ENCODE measurements at regions not wholly inside any gene's neighbourhood (a gene's known extent, or its start where the extent isn't known, plus 50 kb on each side); places are given as distances from the start of the nearest gene placed in this dataset.

GRCh38 chr12:86929962-86930361 lies 673.8 kb upstream of the MGAT4C start:
- TF ChIP-seq TAF1 (IDR thresholded peaks at IDR 0.05; ENCODE audit: low read depth) (no peak), RAD21 (conservative IDR thresholded peaks at IDR 0.05) (no peak)
- no peak overlapping the region for H3K27ac ChIP-seq (ENCODE audit: low read length)
- H3K36me3 ChIP-seq (ENCODE audit: insufficient read depth, low read length), result no peaks in the 10 kb centered on the region
- no peak overlapping the region for H2AFZ ChIP-seq (ENCODE audit: low read depth, low read length)
- H3F3A ChIP-seq (ENCODE audit: insufficient read depth, low read length, poor library complexity, severe bottlenecking), result no peaks in the 10 kb centered on the region
- H3K9me3 ChIP-seq (ENCODE audit: low read length), result no peaks in the 10 kb centered on the region
- no peaks in the 10 kb centered on the region for H4K20me1 ChIP-seq (ENCODE audit: insufficient read depth)
- no peak overlapping the region for H3K4me2 ChIP-seq (ENCODE audit: low read length)
- no peaks in the 10 kb centered on the region for H3K9me2 ChIP-seq (ENCODE audit: insufficient read depth, low read length)
- H3K9ac ChIP-seq (ENCODE audit: low read length), result no peak overlapping the region
- no peaks in the 10 kb centered on the region for H3K27me3 ChIP-seq (ENCODE audit: insufficient read depth, low read depth, low read length)
- no peak overlapping the region for H3K4me3 ChIP-seq (ENCODE audit: low read length)
- no peaks in the 10 kb centered on the region for H3K79me2 ChIP-seq (replicated peaks; ENCODE audit: insufficient read depth, low read length)

GRCh38 chr12:86917121-86917520 lies 660.9 kb upstream of the MGAT4C start:
- H3K79me2 ChIP-seq (replicated peaks; ENCODE audit: insufficient read depth, low read length), result no peaks in the 10 kb centered on the region
- H4K20me1 ChIP-seq (ENCODE audit: insufficient read depth), result no peaks in the 10 kb centered on the region
- no peaks in the 10 kb centered on the region for H3K27me3 ChIP-seq (ENCODE audit: insufficient read depth, low read depth, low read length)
- no peaks in the 10 kb centered on the region for H3F3A ChIP-seq (ENCODE audit: insufficient read depth, low read length, poor library complexity, severe bottlenecking)
- H3K27ac ChIP-seq (ENCODE audit: low read length), result no peak overlapping the region
- H2AFZ ChIP-seq (ENCODE audit: low read depth, low read length), result no peak overlapping the region
- no peaks in the 10 kb centered on the region for H3K9me2 ChIP-seq (ENCODE audit: insufficient read depth, low read length)
- H3K4me2 ChIP-seq (ENCODE audit: low read length), result no peak overlapping the region
- H3K9me3 ChIP-seq (ENCODE audit: low read length), result no peaks in the 10 kb centered on the region
- no peaks in the 10 kb centered on the region for H3K36me3 ChIP-seq (ENCODE audit: insufficient read depth, low read length)
- TF ChIP-seq CTCF (IDR thresholded peaks at IDR 0.05; ENCODE audit: poor library complexity, severe bottlenecking) (no peak), REST (IDR thresholded peaks at IDR 0.05; ENCODE audit: borderline replicate concordance) (no peak), RAD21 (conservative IDR thresholded peaks at IDR 0.05) (no peak), SMC3 (conservative IDR thresholded peaks at IDR 0.05; ENCODE audit: poor library complexity) (no peak), POLR2AphosphoS5 (IDR thresholded peaks at IDR 0.05) (no peak), TAF1 (IDR thresholded peaks at IDR 0.05; ENCODE audit: low read depth) (no peak)
- no peak overlapping the region for H3K9ac ChIP-seq (ENCODE audit: low read length)
- no peak overlapping the region for H3K4me3 ChIP-seq (ENCODE audit: low read length)

GRCh38 chr12:86914721-86915120 lies 658.5 kb upstream of the MGAT4C start:
- no peaks in the 10 kb centered on the region for H3K36me3 ChIP-seq (ENCODE audit: insufficient read depth, low read length)
- no peaks in the 10 kb centered on the region for H4K20me1 ChIP-seq (ENCODE audit: insufficient read depth)
- TF ChIP-seq CTCF (IDR thresholded peaks at IDR 0.05; ENCODE audit: poor library complexity, severe bottlenecking) (peak; percentile 23), EZH2 (IDR thresholded peaks at IDR 0.05; ENCODE audit: borderline replicate concordance, insufficient read depth, low read length, poor library complexity, severe bottlenecking) (no peak), RAD21 (conservative IDR thresholded peaks at IDR 0.05) (peak; percentile 17)
- no peaks in the 10 kb centered on the region for H3K9me2 ChIP-seq (ENCODE audit: insufficient read depth, low read length)
- H3K79me2 ChIP-seq (replicated peaks; ENCODE audit: insufficient read depth, low read length), result no peaks in the 10 kb centered on the region
- H3K4me3 ChIP-seq (ENCODE audit: low read length), result no peak overlapping the region
- no peak overlapping the region for H3K9ac ChIP-seq (ENCODE audit: low read length)
- no peaks in the 10 kb centered on the region for H3F3A ChIP-seq (ENCODE audit: insufficient read depth, low read length, poor library complexity, severe bottlenecking)
- no peak overlapping the region for H2AFZ ChIP-seq (ENCODE audit: low read depth, low read length)
- no peak overlapping the region for H3K27ac ChIP-seq (ENCODE audit: low read length)
- no peaks in the 10 kb centered on the region for H3K27me3 ChIP-seq (ENCODE audit: insufficient read depth, low read depth, low read length)
- H3K9me3 ChIP-seq (ENCODE audit: low read length), result no peaks in the 10 kb centered on the region
- no peak overlapping the region for H3K4me2 ChIP-seq (ENCODE audit: low read length)

Measured in neural cell (in vitro differentiated cells).